PC-9 (cell line): ENCODE measurements at regions not wholly inside any gene's neighbourhood (a gene's known extent, or its start where the extent isn't known, plus 50 kb on each side); places are given as distances from the start of the nearest gene placed in this dataset.

Experiments
- BruUV-seq: library from RNA; stranded (reverse); fragments of 400-500 nt; replicated peaks from 2 replicates; lab custom pipeline; 2021; lab: Mats Ljungman, UMichigan
- CTCF ChIA-PET: fragments of 300-600 bp; sonication (Branson Sonifier 250); formaldehyde crosslinking; loops from one replicate; lab custom pipeline; 2022; ENCODE audit warnings: antibody characterized with exemption; lab: Charles Lee
- POLR2A ChIA-PET: fragments of 300-600 bp; sonication (Branson Sonifier 250); formaldehyde crosslinking; loops from one replicate; lab custom pipeline; 2022; ENCODE audit warnings: antibody characterized with exemption; ENCODE audit not compliant: unreplicated experiment; lab: Charles Lee
- DNase-seq, 2 experiments: peaks; one replicate each; pipeline versions ENCODE4 v3.0.0 to v3.0.0-alpha.2; 2015 to 2022; ENCODE audit warnings: mixed read lengths in 1 of 2
- H2AFZ ChIP-seq: fragments of 200-600 bp; sonication (generic); 2 replicates; pipeline ENCODE4 v1.8.1; 2017; ENCODE audit warnings: antibody characterized with exemption
- H3F3A ChIP-seq: fragments of 200-600 bp; sonication (generic); 2 replicates; pipeline ENCODE4 v1.8.1; 2017; ENCODE audit warnings: antibody characterized with exemption, mild to moderate bottlenecking, low read depth; ENCODE audit not compliant: insufficient read depth
- H3K27ac ChIP-seq: fragments of 200-600 bp; sonication (generic); 2 replicates; pipeline ENCODE4 v1.6.1; 2016; ENCODE audit warnings: mixed run types
- H3K27me3 ChIP-seq: fragments of 200-600 bp; sonication (generic); 2 replicates; pipeline ENCODE4 v1.6.1; 2016; ENCODE audit warnings: low read depth, mixed run types; ENCODE audit not compliant: insufficient read depth
- H3K36me3 ChIP-seq: fragments of 200-600 bp; sonication (generic); 2 replicates; pipeline ENCODE4 v1.6.1; 2016; ENCODE audit warnings: low read depth, mixed run types
- H3K4me1 ChIP-seq: fragments of 200-600 bp; sonication (generic); replicated peaks from 2 replicates; pipeline ENCODE4 v1.6.1; 2016; ENCODE audit warnings: mixed run types; ENCODE audit not compliant: insufficient read depth
- H3K4me2 ChIP-seq: fragments of 200-600 bp; sonication (generic); 2 replicates; pipeline ENCODE4 v1.6.1; 2017; ENCODE audit warnings: mixed run types
- H3K4me3 ChIP-seq: fragments of 200-600 bp; sonication (generic); 2 replicates; pipeline ENCODE4 v1.6.1; 2016; ENCODE audit warnings: mixed run types
- H3K79me2 ChIP-seq: fragments of 200-600 bp; sonication (generic); 2 replicates; pipeline ENCODE4 v1.6.1; 2017; ENCODE audit warnings: low read depth, mixed run types
- H3K9me2 ChIP-seq: fragments of 200-600 bp; sonication (generic); 2 replicates; pipeline ENCODE4 v1.8.1; 2017; ENCODE audit warnings: mild to moderate bottlenecking; ENCODE audit not compliant: insufficient read depth
- H3K9me3 ChIP-seq: fragments of 200-600 bp; sonication (generic); 2 replicates; pipeline ENCODE4 v1.8.1; 2016; ENCODE audit warnings: low read depth; ENCODE audit not compliant: insufficient read depth
- H4K20me1 ChIP-seq: fragments of 200-600 bp; sonication (generic); 2 replicates; pipeline ENCODE4 v1.8.1; 2017; ENCODE audit not compliant: insufficient read depth
- EZH2 ChIP-seq: fragments of 200-600 bp; sonication (generic); IDR thresholded peaks from 2 replicates; pipeline ENCODE4 v1.8.0; 2017; ENCODE audit warnings: antibody characterized with exemption, low read depth
- intact Hi-C: fragments of 100-400 bp; cut with micrococcal nuclease; formaldehyde crosslinking; loops from one replicate; pipeline ENCODE4 v1.10.0; 2022; ENCODE audit not compliant: unreplicated experiment
- TF ChIP-seq, protein P1 (sequence below): fragments of 200-600 bp; sonication (generic); conservative IDR thresholded peaks from 2 replicates; pipeline ENCODE4 v1.6.1; 2017; ENCODE audit warnings: mixed run types, antibody characterized with exemption, mild to moderate bottlenecking, moderate library complexity

DNA sequence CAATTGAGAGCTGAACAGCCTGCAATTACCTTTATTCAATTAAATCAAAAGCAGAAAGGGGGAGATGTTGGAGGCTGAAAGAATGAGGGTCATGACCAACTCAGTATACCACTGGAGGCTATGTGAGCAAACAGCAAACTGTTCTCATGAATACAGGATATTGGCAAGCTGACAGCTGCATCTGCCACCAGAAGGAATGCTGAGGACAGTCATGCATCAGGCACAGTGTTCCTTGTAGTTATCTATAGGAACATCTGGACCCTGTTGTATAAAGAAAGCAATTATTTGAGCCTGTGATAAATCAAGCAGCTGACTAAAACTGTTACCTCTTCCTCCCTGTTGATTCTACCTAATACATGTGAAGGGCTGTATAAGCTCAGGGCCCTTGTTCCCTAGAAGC lies 2064.6 kb downstream of the TP53TG3F start:
- Histone ChIP-seq H4K20me1 (no peaks in the 10 kb centered on the region), H3K27me3 (0 out of 2 replicates have a peak, but pooled peaks cover 4% of the 10 kb centered on the region), H2AFZ (no peak overlapping the region), H3K36me3 (no peaks in the 10 kb centered on the region), H3K4me3 (no peak overlapping the region), H3K9me2 (no peaks in the 10 kb centered on the region), H3K79me2 (no peaks in the 10 kb centered on the region), H3K4me1 (no peaks in the 10 kb centered on the region), H3F3A (no peaks in the 10 kb centered on the region), H3K9me3 (no peaks in the 10 kb centered on the region), H3K27ac (no peak overlapping the region), H3K4me2 (no peak overlapping the region)
- BruUV-seq = no TSS peak
- TF ChIP-seq, protein P1, sequence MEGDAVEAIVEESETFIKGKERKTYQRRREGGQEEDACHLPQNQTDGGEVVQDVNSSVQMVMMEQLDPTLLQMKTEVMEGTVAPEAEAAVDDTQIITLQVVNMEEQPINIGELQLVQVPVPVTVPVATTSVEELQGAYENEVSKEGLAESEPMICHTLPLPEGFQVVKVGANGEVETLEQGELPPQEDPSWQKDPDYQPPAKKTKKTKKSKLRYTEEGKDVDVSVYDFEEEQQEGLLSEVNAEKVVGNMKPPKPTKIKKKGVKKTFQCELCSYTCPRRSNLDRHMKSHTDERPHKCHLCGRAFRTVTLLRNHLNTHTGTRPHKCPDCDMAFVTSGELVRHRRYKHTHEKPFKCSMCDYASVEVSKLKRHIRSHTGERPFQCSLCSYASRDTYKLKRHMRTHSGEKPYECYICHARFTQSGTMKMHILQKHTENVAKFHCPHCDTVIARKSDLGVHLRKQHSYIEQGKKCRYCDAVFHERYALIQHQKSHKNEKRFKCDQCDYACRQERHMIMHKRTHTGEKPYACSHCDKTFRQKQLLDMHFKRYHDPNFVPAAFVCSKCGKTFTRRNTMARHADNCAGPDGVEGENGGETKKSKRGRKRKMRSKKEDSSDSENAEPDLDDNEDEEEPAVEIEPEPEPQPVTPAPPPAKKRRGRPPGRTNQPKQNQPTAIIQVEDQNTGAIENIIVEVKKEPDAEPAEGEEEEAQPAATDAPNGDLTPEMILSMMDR = no peak
- TF ChIP-seq EZH2 = no peak
- ChIA-PET POLR2A (no interaction called here), CTCF (no interaction called here)
- intact Hi-C loops = no loop called here
- no peak for DNase-seq

- Histone ChIP-seq H3K4me3 (peak overlapping the region; percentile 49; the same call in 1 of the 2 replicates), H3K4me1 (no peaks in the 10 kb centered on the region), H3K27ac (no peak overlapping the region), H3K9me2 (no peaks in the 10 kb centered on the region), H3K36me3 (no peaks in the 10 kb centered on the region), H3K79me2 (no peaks in the 10 kb centered on the region), H3F3A (no peaks in the 10 kb centered on the region), H4K20me1 (no peaks in the 10 kb centered on the region), H3K4me2 (peak overlapping the region; percentile 73), H3K27me3 (0 out of 2 replicates have a peak, but pooled peaks cover 4% of the 10 kb centered on the region), H2AFZ (peak overlapping the region; percentile 70), H3K9me3 (no peaks in the 10 kb centered on the region)
- TF ChIP-seq, protein P1 = no peak; the same call in 1 of the 2 replicates
- TF ChIP-seq EZH2 = no peak
- intact Hi-C loops = no loop called here
- DNase-seq = peak; percentile 19 to 41
- BruUV-seq = no TSS peak
- POLR2A ChIA-PET = no interaction called here
- CTCF ChIA-PET = no interaction called here
Observed at GRCh38 chr16:35525979-35526590, 2066.7 kb downstream of the TP53TG3F start.

- intact Hi-C loops = no loop called here
- Histone ChIP-seq H2AFZ (no peak overlapping the region), H3K79me2 (no peaks in the 10 kb centered on the region), H3K9me2 (no peaks in the 10 kb centered on the region), H3F3A (no peaks in the 10 kb centered on the region), H3K36me3 (no peaks in the 10 kb centered on the region), H3K4me2 (no peak overlapping the region), H3K4me1 (no peaks in the 10 kb centered on the region), H3K27me3 (no peaks in the 10 kb centered on the region), H3K27ac (no peak overlapping the region), H3K4me3 (no peak overlapping the region), H3K9me3 (peaks cover 3% of the 10 kb centered on the region; the same call in 1 of the 2 replicates), H4K20me1 (no peaks in the 10 kb centered on the region)
- TF ChIP-seq, protein P1 = no peak
- TF ChIP-seq EZH2 = no peak
- POLR2A ChIA-PET = no interaction called here
- BruUV-seq = no TSS peak
- CTCF ChIA-PET = no interaction called here
- DNase-seq = no peak
Observed at GRCh38 chr16:35532576-35532975, 2073.2 kb downstream of the TP53TG3F start.
